Keratinocyte (primary cell): ENCODE measurements at regions not wholly inside any gene's neighbourhood (a gene's known extent, or its start where the extent isn't known, plus 50 kb on each side); places are given as distances from the start of the nearest gene placed in this dataset.
A peak's percentile ranks its signal among the peaks of the same experiment; 100 is the strongest.

Experiments used
- DNase-seq: peaks from one replicate; pipeline ENCODE4 v3.0.0-alpha.2; 2011; ENCODE audit warnings: low read depth, missing footprints, low spot score
- FAIRE-seq: peaks from 2 replicates; lab custom pipeline; 2011; peaks lifted over from hg19 to GRCh38; lab: Jason Lieb, UNC
- H2AFZ ChIP-seq: 2 replicates; pipeline ENCODE4 v1.6.0; 2012; ENCODE audit warnings: low read length, control low read depth, inconsistent platforms; ENCODE audit not compliant: control insufficient read depth
- H3K27ac ChIP-seq: 2 replicates; pipeline ENCODE4 v1.5.1; 2011; ENCODE audit warnings: low read length; ENCODE audit not compliant: control insufficient read depth, insufficient read depth
- H3K27me3 ChIP-seq: 3 replicates; pipeline ENCODE4 v1.6.0; 2011; ENCODE audit warnings: low read length; ENCODE audit not compliant: control insufficient read depth, insufficient read depth; ENCODE audit errors: extremely low read depth
- H3K36me3 ChIP-seq, 2 experiments: 2 replicates in 1 of 2; 3 replicates in 1 of 2; pipeline ENCODE4 v1.5.1; 2011; ENCODE audit warnings: low read length in 2 of 2, mild to moderate bottlenecking in 1 of 2; ENCODE audit not compliant: control insufficient read depth in 2 of 2, insufficient read depth in 2 of 2; ENCODE audit errors: extremely low read depth in 1 of 2
- H3K4me1 ChIP-seq: 3 replicates; pipeline ENCODE4 v1.5.1; 2011; ENCODE audit warnings: low read length; ENCODE audit not compliant: control insufficient read depth, insufficient read depth; ENCODE audit errors: extremely low read depth
- H3K4me2 ChIP-seq: 3 replicates; pipeline ENCODE4 v1.6.0; 2011; ENCODE audit warnings: low read depth, low read length; ENCODE audit not compliant: control insufficient read depth, insufficient read depth; ENCODE audit errors: extremely low read depth
- H3K4me3 ChIP-seq, 3 experiments: fragments of 200-600 bp in 1 of 3; sonication (generic) in 1 of 3; 2 replicates in 2 of 3; 3 replicates in 1 of 3; pipeline ENCODE4 v1.5.1; 2011 to 2016; ENCODE audit warnings: low read length in 3 of 3, mild to moderate bottlenecking in 3 of 3, control low read depth in 2 of 3, inconsistent platforms in 1 of 3, low read depth in 1 of 3, mixed read lengths in 1 of 3, mixed run types in 1 of 3, moderate library complexity in 1 of 3; ENCODE audit not compliant: control insufficient read depth in 2 of 3, insufficient read depth in 2 of 3; ENCODE audit errors: extremely low read depth in 1 of 3
- H3K79me2 ChIP-seq: 2 replicates; pipeline ENCODE4 v1.6.0; 2012; ENCODE audit warnings: low read length; ENCODE audit not compliant: control insufficient read depth, insufficient read depth
- H3K9ac ChIP-seq: 3 replicates; pipeline ENCODE4 v1.6.0; 2011; ENCODE audit warnings: low read length; ENCODE audit not compliant: control insufficient read depth, insufficient read depth; ENCODE audit errors: extremely low read depth
- H3K9me1 ChIP-seq: 3 replicates; pipeline ENCODE4 v1.6.0; 2011; ENCODE audit warnings: low read length; ENCODE audit not compliant: control insufficient read depth, insufficient read depth; ENCODE audit errors: extremely low read depth
- H3K9me3 ChIP-seq: 2 replicates; pipeline ENCODE4 v1.5.1; 2012; ENCODE audit warnings: low read depth, low read length; ENCODE audit not compliant: control insufficient read depth
- H4K20me1 ChIP-seq: 3 replicates; pipeline ENCODE4 v1.6.0; 2011; ENCODE audit warnings: low read length; ENCODE audit not compliant: control insufficient read depth, insufficient read depth; ENCODE audit errors: extremely low read depth
- EZH2 ChIP-seq: IDR thresholded peaks from one replicate; pipeline ENCODE4 v1.6.1; 2012; ENCODE audit warnings: inconsistent platforms, mild to moderate bottlenecking, low read length, moderate library complexity
- dilution Hi-C: fragments of 300-500 bp; cut with MboI; formaldehyde crosslinking; loops from one replicate; pipeline ENCODE4 v1.7.0; 2020; ENCODE audit warnings: low sequenced_read_pairs; ENCODE audit not compliant: extremely low pct_ligation_motif_present
- TF ChIP-seq, protein P1 (sequence below), 3 experiments: IDR thresholded peaks in 1 of 3; conservative IDR thresholded peaks in 1 of 3; optimal IDR thresholded peaks in 1 of 3; 2 replicates in 2 of 3; 3 replicates in 1 of 3; pipeline versions ENCODE3 to v1.5.1; 2011; ENCODE audit warnings: low read length in 3 of 3, mild to moderate bottlenecking in 3 of 3, moderate library complexity in 2 of 3, control low read depth in 1 of 3, inconsistent platforms in 1 of 3; ENCODE audit not compliant: insufficient read depth in 2 of 3; ENCODE audit errors: extremely low read depth in 1 of 3

DNA sequence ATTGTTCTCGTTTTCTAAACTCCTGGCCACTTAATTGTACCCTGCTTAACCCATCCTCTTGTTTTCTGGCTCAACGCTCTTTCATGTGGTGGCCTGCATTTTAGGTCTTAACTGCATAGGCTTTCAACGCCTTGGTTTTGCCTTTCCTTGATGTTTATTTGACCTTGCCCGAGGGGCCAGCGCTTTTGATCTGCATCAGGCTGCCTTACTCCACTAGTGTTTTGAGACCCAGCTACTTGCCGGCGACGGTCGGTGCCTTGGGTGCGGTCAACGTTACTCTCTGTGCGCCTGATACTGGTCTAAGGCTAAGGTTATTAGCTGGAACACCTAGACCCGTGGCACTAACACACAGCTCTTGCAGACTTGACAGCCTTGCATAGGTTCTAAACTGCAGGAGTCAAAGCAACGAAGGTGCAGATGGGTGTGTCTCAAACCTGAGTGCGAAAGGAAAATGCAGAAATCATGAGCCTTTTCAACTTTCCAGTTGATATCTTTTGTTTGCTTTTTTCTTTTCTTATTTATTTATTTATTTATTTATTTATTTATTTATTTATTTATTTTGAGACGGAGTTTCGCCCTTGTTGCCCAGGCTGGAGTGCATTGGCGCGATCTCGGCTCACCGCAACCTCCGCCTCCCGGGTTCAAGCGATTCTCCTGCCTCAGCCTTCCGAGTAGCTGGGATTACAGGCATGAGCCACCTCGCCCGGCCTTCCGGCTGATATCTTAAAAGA lies 138.8 kb downstream of the HFE start:
- dilution Hi-C loops = no loop called here
- Histone ChIP-seq H3K9ac (no peak overlapping the region), H4K20me1 (no peaks in the 10 kb centered on the region), H3K36me3 (no peaks in the 10 kb centered on the region), H3K79me2 (no peaks in the 10 kb centered on the region), H3K9me1 (no peaks in the 10 kb centered on the region), H3K4me3 (no peak overlapping the region), H2AFZ (no peak overlapping the region), H3K4me1 (peaks cover 22% of the 10 kb centered on the region), H3K27ac (peak overlapping the region; percentile 97), H3K4me2 (peak overlapping the region; percentile 80), H3K9me3 (peaks cover 3% of the 10 kb centered on the region), H3K27me3 (no peaks in the 10 kb centered on the region)
- TF ChIP-seq EZH2 = no peak
- TF ChIP-seq, protein P1, sequence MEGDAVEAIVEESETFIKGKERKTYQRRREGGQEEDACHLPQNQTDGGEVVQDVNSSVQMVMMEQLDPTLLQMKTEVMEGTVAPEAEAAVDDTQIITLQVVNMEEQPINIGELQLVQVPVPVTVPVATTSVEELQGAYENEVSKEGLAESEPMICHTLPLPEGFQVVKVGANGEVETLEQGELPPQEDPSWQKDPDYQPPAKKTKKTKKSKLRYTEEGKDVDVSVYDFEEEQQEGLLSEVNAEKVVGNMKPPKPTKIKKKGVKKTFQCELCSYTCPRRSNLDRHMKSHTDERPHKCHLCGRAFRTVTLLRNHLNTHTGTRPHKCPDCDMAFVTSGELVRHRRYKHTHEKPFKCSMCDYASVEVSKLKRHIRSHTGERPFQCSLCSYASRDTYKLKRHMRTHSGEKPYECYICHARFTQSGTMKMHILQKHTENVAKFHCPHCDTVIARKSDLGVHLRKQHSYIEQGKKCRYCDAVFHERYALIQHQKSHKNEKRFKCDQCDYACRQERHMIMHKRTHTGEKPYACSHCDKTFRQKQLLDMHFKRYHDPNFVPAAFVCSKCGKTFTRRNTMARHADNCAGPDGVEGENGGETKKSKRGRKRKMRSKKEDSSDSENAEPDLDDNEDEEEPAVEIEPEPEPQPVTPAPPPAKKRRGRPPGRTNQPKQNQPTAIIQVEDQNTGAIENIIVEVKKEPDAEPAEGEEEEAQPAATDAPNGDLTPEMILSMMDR (optimal IDR thresholded peaks at IDR 0.05 in 1 of 3, IDR thresholded peaks at IDR 0.05 in 1 of 3, conservative IDR thresholded peaks at IDR 0.05 in 1 of 3; ENCODE audit: extremely low read depth in 1 of 3, insufficient read depth in 2 of 3, low read length in 3 of 3) = no peak
- no peak for FAIRE-seq
- no peak for DNase-seq

DNA sequence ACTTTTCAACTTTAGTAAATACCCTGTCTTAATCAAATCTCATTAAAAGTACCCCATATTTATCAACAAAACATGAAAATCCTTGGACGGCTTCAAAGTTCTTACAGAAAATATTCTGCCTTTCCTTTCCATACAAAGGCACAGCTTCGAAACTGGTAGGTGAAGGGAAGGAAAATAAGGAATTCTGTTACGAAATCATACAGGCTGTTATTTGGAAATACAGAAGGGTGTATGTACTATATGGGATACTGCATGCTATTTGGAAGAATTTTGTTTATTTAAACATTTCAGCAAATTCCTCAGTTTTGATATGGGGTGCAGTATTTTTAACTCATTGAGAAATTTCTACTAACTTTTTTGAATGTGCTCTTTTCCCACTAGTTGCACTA lies 138.4 kb upstream of the BTN3A2 start:
- Histone ChIP-seq H3K4me2 (no peak overlapping the region), H3K36me3 (no peaks in the 10 kb centered on the region), H3K9me3 (peaks cover 3% of the 10 kb centered on the region), H2AFZ (no peak overlapping the region), H3K27ac (no peak overlapping the region), H4K20me1 (no peaks in the 10 kb centered on the region), H3K4me3 (no peak overlapping the region), H3K4me1 (peaks cover 22% of the 10 kb centered on the region), H3K9me1 (no peaks in the 10 kb centered on the region), H3K27me3 (no peaks in the 10 kb centered on the region), H3K9ac (no peak overlapping the region), H3K79me2 (no peaks in the 10 kb centered on the region)
- no peak for DNase-seq
- dilution Hi-C loops = no loop called here
- no peak for TF ChIP-seq EZH2
- TF ChIP-seq, protein P1 (optimal IDR thresholded peaks at IDR 0.05 in 1 of 3, IDR thresholded peaks at IDR 0.05 in 1 of 3, conservative IDR thresholded peaks at IDR 0.05 in 1 of 3; ENCODE audit: extremely low read depth in 1 of 3, insufficient read depth in 2 of 3, low read length in 3 of 3) = no peak
- no peak for FAIRE-seq
